ENCODE measurements at regions not wholly inside any gene's neighbourhood (a gene's known extent, or its start where the extent isn't known, plus 50 kb on each side); places are given as distances from the start of the nearest gene placed in this dataset.
"Not testable (repeated sequence)": the region's sequence is repeated elsewhere in the genome, so short reads cannot be mapped to it uniquely, and the experiment has no call there.

- 73% methylated on average over 6 of the region's 6 CpGs for WGBS
Measured at GRCh38 chr16:70014915-70015314, 63.8 kb downstream of the CLEC18A start.

GRCh38 chr16:70016751-70017150 lies 65.6 kb downstream of the CLEC18A start:
- intact Hi-C loops (cut with DNase I): not testable (repeated sequence)
- 73% methylated on average over 5 of the region's 5 CpGs for WGBS

More at GRCh38 chr16:70014915-70015314, 63.8 kb downstream of the CLEC18A start:
- intact Hi-C loops (cut with DNase I); H3K9me3 ChIP-seq (ENCODE audit: control insufficient read depth, low read length); H3K4me1 ChIP-seq (ENCODE audit: control insufficient read depth, insufficient read depth, low read length); DNase-seq; H3K27ac ChIP-seq (ENCODE audit: low read length); H3K4me3 ChIP-seq (ENCODE audit: low read length); H3K27me3 ChIP-seq (ENCODE audit: control insufficient read depth, insufficient read depth): not testable (repeated sequence)
- ATAC-seq: peak; percentile 26 to 38

GRCh38 chr16:70018254-70018653 lies 67.1 kb downstream of the CLEC18A start:
- no peaks in the 10 kb centered on the region for H3K4me1 ChIP-seq (ENCODE audit: control insufficient read depth, insufficient read depth, low read length)

More at GRCh38 chr16:70016751-70017150, 65.6 kb downstream of the CLEC18A start:
- not testable (repeated sequence) for H3K27ac ChIP-seq (ENCODE audit: low read length); H3K4me3 ChIP-seq (ENCODE audit: low read length); H3K27me3 ChIP-seq (ENCODE audit: control insufficient read depth, insufficient read depth); ATAC-seq; H3K4me1 ChIP-seq (ENCODE audit: control insufficient read depth, insufficient read depth, low read length); DNase-seq; H3K9me3 ChIP-seq (ENCODE audit: control insufficient read depth, low read length)

GRCh38 chr16:70023207-70023606 lies 72.1 kb downstream of the CLEC18A start:
- intact Hi-C loops (cut with DNase I); H3K9me3 ChIP-seq (ENCODE audit: control insufficient read depth, low read length); H3K27ac ChIP-seq (ENCODE audit: low read length); H3K27me3 ChIP-seq (ENCODE audit: control insufficient read depth, insufficient read depth); H3K4me3 ChIP-seq (ENCODE audit: low read length); H3K4me1 ChIP-seq (ENCODE audit: control insufficient read depth, insufficient read depth, low read length); DNase-seq: not testable (repeated sequence)
- 30% methylated on average over 5 of the region's 5 CpGs for WGBS
- peak; percentile 82 to 89 for ATAC-seq

More at GRCh38 chr16:70018254-70018653, 67.1 kb downstream of the CLEC18A start:
- WGBS: 17% methylated on average over 6 of the region's 6 CpGs
- Histone ChIP-seq H3K4me3 (ENCODE audit: low read length) (no peak overlapping the region), H3K27me3 (ENCODE audit: control insufficient read depth, insufficient read depth) (no peaks in the 10 kb centered on the region), H3K27ac (ENCODE audit: low read length) (no peak overlapping the region), H3K9me3 (ENCODE audit: control insufficient read depth, low read length) (no peaks in the 10 kb centered on the region)
- ATAC-seq: peak; percentile 76 to 85
- DNase-seq: no peak
- intact Hi-C loops (cut with DNase I): no loop called here

GRCh38 chr16:70023956-70024355 lies 72.8 kb downstream of the CLEC18A start:
- H3K27ac ChIP-seq (ENCODE audit: low read length); H3K9me3 ChIP-seq (ENCODE audit: control insufficient read depth, low read length); intact Hi-C loops (cut with DNase I); DNase-seq; H3K27me3 ChIP-seq (ENCODE audit: control insufficient read depth, insufficient read depth); H3K4me3 ChIP-seq (ENCODE audit: low read length); ATAC-seq; H3K4me1 ChIP-seq (ENCODE audit: control insufficient read depth, insufficient read depth, low read length): not testable (repeated sequence)
- WGBS: 90% methylated on average over 5 of the region's 5 CpGs

- H3K27me3 ChIP-seq (ENCODE audit: control insufficient read depth, insufficient read depth); intact Hi-C loops (cut with DNase I); H3K9me3 ChIP-seq (ENCODE audit: control insufficient read depth, low read length); H3K27ac ChIP-seq (ENCODE audit: low read length); H3K4me1 ChIP-seq (ENCODE audit: control insufficient read depth, insufficient read depth, low read length); DNase-seq; H3K4me3 ChIP-seq (ENCODE audit: low read length): not testable (repeated sequence)
- ATAC-seq: peak; percentile 54 to 66
- WGBS: 66% methylated on average over 8 of the region's 8 CpGs
Measured at GRCh38 chr16:70026165-70026854, 75.2 kb downstream of the CLEC18A start.

GRCh38 chr16:70032906-70033305 lies 81.2 kb upstream of the PDPR start:
- H3K27ac ChIP-seq (ENCODE audit: low read length); H3K9me3 ChIP-seq (ENCODE audit: control insufficient read depth, low read length); DNase-seq; ATAC-seq; H3K27me3 ChIP-seq (ENCODE audit: control insufficient read depth, insufficient read depth); H3K4me1 ChIP-seq (ENCODE audit: control insufficient read depth, insufficient read depth, low read length); H3K4me3 ChIP-seq (ENCODE audit: low read length); intact Hi-C loops (cut with DNase I): not testable (repeated sequence)
- WGBS: 77% methylated on average over 10 of the region's 10 CpGs

GRCh38 chr16:70037913-70038312 lies 76.2 kb upstream of the PDPR start:
- H3K4me3 ChIP-seq (ENCODE audit: low read length); DNase-seq; H3K4me1 ChIP-seq (ENCODE audit: control insufficient read depth, insufficient read depth, low read length); H3K27me3 ChIP-seq (ENCODE audit: control insufficient read depth, insufficient read depth); H3K27ac ChIP-seq (ENCODE audit: low read length); H3K9me3 ChIP-seq (ENCODE audit: control insufficient read depth, low read length); ATAC-seq; intact Hi-C loops (cut with DNase I): not testable (repeated sequence)
- 91% methylated on average over 1 of the region's 3 CpGs for WGBS

- H3K27ac ChIP-seq (ENCODE audit: low read length); H3K27me3 ChIP-seq (ENCODE audit: control insufficient read depth, insufficient read depth); intact Hi-C loops (cut with DNase I); H3K4me1 ChIP-seq (ENCODE audit: control insufficient read depth, insufficient read depth, low read length); DNase-seq; ATAC-seq; H3K4me3 ChIP-seq (ENCODE audit: low read length); H3K9me3 ChIP-seq (ENCODE audit: control insufficient read depth, low read length): not testable (repeated sequence)
- 89% methylated on average over 5 of the region's 5 CpGs for WGBS
Measured at GRCh38 chr16:70040554-70040953, 73.6 kb upstream of the PDPR start.

GRCh38 chr16:70043538-70044067 lies 70.5 kb upstream of the PDPR start:
- WGBS: 95% methylated on average over 6 of the region's 7 CpGs
- intact Hi-C loops (cut with DNase I); H3K27ac ChIP-seq (ENCODE audit: low read length); H3K4me3 ChIP-seq (ENCODE audit: low read length); DNase-seq; H3K4me1 ChIP-seq (ENCODE audit: control insufficient read depth, insufficient read depth, low read length); H3K9me3 ChIP-seq (ENCODE audit: control insufficient read depth, low read length); H3K27me3 ChIP-seq (ENCODE audit: control insufficient read depth, insufficient read depth): not testable (repeated sequence)
- peak; percentile 52 for ATAC-seq

- ATAC-seq; intact Hi-C loops (cut with DNase I); H3K9me3 ChIP-seq (ENCODE audit: control insufficient read depth, low read length); DNase-seq; H3K4me3 ChIP-seq (ENCODE audit: low read length); H3K27me3 ChIP-seq (ENCODE audit: control insufficient read depth, insufficient read depth); H3K27ac ChIP-seq (ENCODE audit: low read length); H3K4me1 ChIP-seq (ENCODE audit: control insufficient read depth, insufficient read depth, low read length): not testable (repeated sequence)
- 80% methylated on average over 1 of the region's 3 CpGs for WGBS
Measured at GRCh38 chr16:70046560-70046959, 67.6 kb upstream of the PDPR start.

All from right cardiac atrium (tissue), 5 donors.